NCI-H1930 (cell line): ENCODE measurements at regions not wholly inside any gene's neighbourhood (a gene's known extent, or its start where the extent isn't known, plus 50 kb on each side); places are given as distances from the start of the nearest gene placed in this dataset.
A peak's percentile ranks its signal among the peaks of the same experiment; 100 is the strongest.

ENCODE experiments used
- DNase-seq, 2 experiments: peaks; one replicate each; lab custom pipeline; 2025; lab: John Stamatoyannopoulos, UW

- DNase-seq, result no peak
These were observed 1534.8 kb downstream of the ARAP2 start for GRCh38 chr4:34709564-34709963.

GRCh38 chr4:34718576-34719245, 1525.6 kb downstream of the ARAP2 start:
- no peak for DNase-seq

GRCh38 chr4:34720571-34720970, 1523.7 kb downstream of the ARAP2 start:
- no peak for DNase-seq

- DNase-seq, result no peak
These were observed 1522.5 kb downstream of the ARAP2 start for GRCh38 chr4:34721835-34722234.

- no peak for DNase-seq
These were observed 1520.7 kb downstream of the ARAP2 start for GRCh38 chr4:34723605-34724004.

GRCh38 chr4:34724491-34724890, 1519.8 kb downstream of the ARAP2 start:
- no peak for DNase-seq

- no peak for DNase-seq
These were observed 1513.2 kb downstream of the ARAP2 start for GRCh38 chr4:34731070-34731469.

GRCh38 chr4:34732176-34732950, 1512.0 kb downstream of the ARAP2 start:
- no peak for DNase-seq

- DNase-seq, result no peak
These were observed 1511.0 kb downstream of the ARAP2 start for GRCh38 chr4:34733185-34733941.

GRCh38 chr4:34766935-34767334, 1477.4 kb downstream of the ARAP2 start:
- no peak for DNase-seq

- DNase-seq, result peak in 1 of 2 experiments; percentile 7
These were observed 1476.9 kb downstream of the ARAP2 start for GRCh38 chr4:34767407-34767806.

GRCh38 chr4:34771632-34772031, 1472.7 kb downstream of the ARAP2 start:
- no peak for DNase-seq

- peak in 1 of 2 experiments; percentile 0 for DNase-seq
These were observed 1454.2 kb downstream of the ARAP2 start for GRCh38 chr4:34790131-34790530.

GRCh38 chr4:34791209-34791608, 1453.1 kb downstream of the ARAP2 start:
- DNase-seq, result no peak

GRCh38 chr4:34800953-34801352, 1443.4 kb downstream of the ARAP2 start:
- DNase-seq, result peak; percentile 0 to 18

GRCh38 chr4:34814266-34814665, 1430.0 kb downstream of the ARAP2 start:
- no peak for DNase-seq

- DNase-seq, result no peak
These were observed 1419.8 kb downstream of the ARAP2 start for GRCh38 chr4:34824515-34824914.

- no peak for DNase-seq
These were observed 1417.7 kb downstream of the ARAP2 start for GRCh38 chr4:34826660-34827059.

GRCh38 chr4:34845926-34846325, 1398.4 kb downstream of the ARAP2 start:
- DNase-seq, result no peak

- DNase-seq, result no peak
These were observed 1393.9 kb downstream of the ARAP2 start for GRCh38 chr4:34850421-34850820.

GRCh38 chr4:34850968-34851367, 1393.3 kb downstream of the ARAP2 start:
- no peak for DNase-seq

- DNase-seq, result no peak
These were observed 1392.9 kb downstream of the ARAP2 start for GRCh38 chr4:34851411-34851810.

- DNase-seq, result no peak
These were observed 1389.9 kb downstream of the ARAP2 start for GRCh38 chr4:34854451-34854850.
